Loucy (cell line): ENCODE measurements at regions not wholly inside any gene's neighbourhood (a gene's known extent, or its start where the extent isn't known, plus 50 kb on each side); places are given as distances from the start of the nearest gene placed in this dataset.

Source experiments
- EZH2phosphoT487 ChIP-seq: fragments of 200-600 bp; IDR thresholded peaks from 2 replicates; pipeline ENCODE4 v1.6.1; 2018; ENCODE audit warnings: antibody characterized with exemption, mild to moderate bottlenecking, moderate library complexity, borderline replicate concordance
- TF ChIP-seq, protein P1 (sequence below): fragments of 200-600 bp; sonication (generic); conservative IDR thresholded peaks from 2 replicates; pipeline ENCODE4 v1.5.1; 2014; ENCODE audit warnings: mild to moderate bottlenecking, antibody characterized with exemption, low read length

- TF ChIP-seq, protein P1, sequence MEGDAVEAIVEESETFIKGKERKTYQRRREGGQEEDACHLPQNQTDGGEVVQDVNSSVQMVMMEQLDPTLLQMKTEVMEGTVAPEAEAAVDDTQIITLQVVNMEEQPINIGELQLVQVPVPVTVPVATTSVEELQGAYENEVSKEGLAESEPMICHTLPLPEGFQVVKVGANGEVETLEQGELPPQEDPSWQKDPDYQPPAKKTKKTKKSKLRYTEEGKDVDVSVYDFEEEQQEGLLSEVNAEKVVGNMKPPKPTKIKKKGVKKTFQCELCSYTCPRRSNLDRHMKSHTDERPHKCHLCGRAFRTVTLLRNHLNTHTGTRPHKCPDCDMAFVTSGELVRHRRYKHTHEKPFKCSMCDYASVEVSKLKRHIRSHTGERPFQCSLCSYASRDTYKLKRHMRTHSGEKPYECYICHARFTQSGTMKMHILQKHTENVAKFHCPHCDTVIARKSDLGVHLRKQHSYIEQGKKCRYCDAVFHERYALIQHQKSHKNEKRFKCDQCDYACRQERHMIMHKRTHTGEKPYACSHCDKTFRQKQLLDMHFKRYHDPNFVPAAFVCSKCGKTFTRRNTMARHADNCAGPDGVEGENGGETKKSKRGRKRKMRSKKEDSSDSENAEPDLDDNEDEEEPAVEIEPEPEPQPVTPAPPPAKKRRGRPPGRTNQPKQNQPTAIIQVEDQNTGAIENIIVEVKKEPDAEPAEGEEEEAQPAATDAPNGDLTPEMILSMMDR, result no peak
- no peak for TF ChIP-seq EZH2phosphoT487
Observed at GRCh38 chr6:40779409-40779808, 192.2 kb upstream of the LRFN2 start.
